Astrocyte (in vitro differentiated cells and primary cell): ENCODE measurements at regions not wholly inside any gene's neighbourhood (a gene's known extent, or its start where the extent isn't known, plus 50 kb on each side); places are given as distances from the start of the nearest gene placed in this dataset.
"Not testable (repeated sequence)": the region's sequence is repeated elsewhere in the genome, so short reads cannot be mapped to it uniquely, and the experiment has no call there.

ENCODE experiments used
- DNase-seq: peaks from one replicate; pipeline ENCODE4 v3.0.0-alpha.2; 2010; ENCODE audit warnings: low read depth
- FAIRE-seq: peaks from 2 replicates; lab custom pipeline; 2011; peaks lifted over from hg19 to GRCh38; lab: Jason Lieb, UNC
- H2AFZ ChIP-seq: 2 replicates; pipeline ENCODE4 v1.6.0; 2012; ENCODE audit warnings: low read depth, low read length, inconsistent platforms
- H3K27ac ChIP-seq: 2 replicates; pipeline ENCODE4 v1.5.1; 2011; ENCODE audit warnings: low read depth, low read length, inconsistent platforms
- H3K27me3 ChIP-seq: 2 replicates; pipeline ENCODE4 v1.6.0; 2011; ENCODE audit warnings: low read length, inconsistent platforms; ENCODE audit not compliant: insufficient read depth
- H3K36me3 ChIP-seq: 2 replicates; pipeline ENCODE4 v1.5.1; 2011; ENCODE audit warnings: low read length, inconsistent platforms; ENCODE audit not compliant: insufficient read depth
- H3K4me1 ChIP-seq: 2 replicates; pipeline ENCODE4 v1.5.1; 2011; ENCODE audit warnings: low read length, inconsistent platforms; ENCODE audit not compliant: insufficient read depth
- H3K4me2 ChIP-seq: 2 replicates; pipeline ENCODE4 v1.6.0; 2012; ENCODE audit warnings: low read length, inconsistent platforms
- H3K4me3 ChIP-seq: 2 replicates; pipeline ENCODE4 v1.5.1; 2011; ENCODE audit warnings: low read depth, mild to moderate bottlenecking, low read length, inconsistent platforms; ENCODE audit not compliant: insufficient read depth
- H3K79me2 ChIP-seq: 2 replicates; pipeline ENCODE4 v1.6.0; 2012; ENCODE audit warnings: mild to moderate bottlenecking, low read length, inconsistent platforms; ENCODE audit not compliant: insufficient read depth
- H3K9ac ChIP-seq: 2 replicates; pipeline ENCODE4 v1.6.0; 2012; ENCODE audit warnings: mild to moderate bottlenecking, low read length, inconsistent platforms
- H3K9me3 ChIP-seq: 2 replicates; pipeline ENCODE4 v1.5.1; 2012; ENCODE audit warnings: low read depth, mild to moderate bottlenecking, low read length, inconsistent platforms; ENCODE audit not compliant: insufficient read depth
- H4K20me1 ChIP-seq: 2 replicates; pipeline ENCODE4 v1.6.0; 2012; ENCODE audit warnings: low read length, inconsistent platforms; ENCODE audit not compliant: insufficient read depth
- H3K27ac Mint-ChIP-seq: one replicate; pipeline ENCODE4 v1.8.0; 2021; ENCODE audit warnings: mild to moderate bottlenecking, mixed read lengths; ENCODE audit not compliant: unreplicated experiment
- H3K27me3 Mint-ChIP-seq: one replicate; pipeline ENCODE4 v1.8.0; 2021; ENCODE audit warnings: low read depth, mixed read lengths; ENCODE audit not compliant: unreplicated experiment
- H3K36me3 Mint-ChIP-seq: one replicate; pipeline ENCODE4 v1.8.0; 2021; ENCODE audit warnings: low read depth, mixed read lengths; ENCODE audit not compliant: unreplicated experiment
- H3K4me1 Mint-ChIP-seq: one replicate; pipeline ENCODE4 v1.8.0; 2021; ENCODE audit warnings: low read depth, mixed read lengths; ENCODE audit not compliant: unreplicated experiment
- H3K4me3 Mint-ChIP-seq: one replicate; pipeline ENCODE4 v1.8.0; 2021; ENCODE audit warnings: mild to moderate bottlenecking, moderate library complexity, mixed read lengths; ENCODE audit not compliant: unreplicated experiment
- H3K9me3 Mint-ChIP-seq: one replicate; pipeline ENCODE4 v1.8.0; 2021; ENCODE audit warnings: mild to moderate bottlenecking, mixed read lengths; ENCODE audit not compliant: unreplicated experiment
- CTCF ChIP-seq: IDR thresholded peaks from 2 replicates; pipeline ENCODE4 v1.5.1; 2011; ENCODE audit warnings: low read depth, mild to moderate bottlenecking, inconsistent platforms, low read length, moderate library complexity; ENCODE audit not compliant: insufficient read depth
- EZH2 ChIP-seq: IDR thresholded peaks from 2 replicates; pipeline ENCODE4 v1.6.1; 2012; ENCODE audit warnings: mild to moderate bottlenecking, low read length, inconsistent platforms; ENCODE audit not compliant: insufficient read depth

DNA sequence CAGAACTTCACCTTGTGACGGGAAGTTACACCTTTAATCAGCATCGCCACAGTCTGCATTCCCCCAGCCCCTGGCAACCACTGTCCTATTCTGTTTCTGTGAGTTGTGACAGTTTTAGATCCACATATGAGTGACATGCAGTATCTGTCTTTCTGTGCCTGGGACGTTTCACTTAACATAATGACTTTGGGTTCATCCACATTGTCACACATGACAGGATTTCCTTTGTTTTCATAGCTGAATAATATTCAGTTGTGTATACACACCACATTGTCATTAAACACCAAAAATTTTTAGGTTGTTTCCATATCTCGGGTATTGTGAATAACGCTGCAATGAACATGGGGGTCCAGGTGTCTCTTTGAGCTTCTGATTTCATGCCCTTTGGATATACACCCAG is 62.6 kb upstream of the BDH1 start:
- H3K4me3 ChIP-seq, H3K4me1 Mint-ChIP-seq, H3K27ac Mint-ChIP-seq, H3K9me3 Mint-ChIP-seq, H3K4me1 ChIP-seq, H3K79me2 ChIP-seq, H3K4me2 ChIP-seq, H4K20me1 ChIP-seq, H3K27me3 ChIP-seq, H2AFZ ChIP-seq, H3K9ac ChIP-seq, FAIRE-seq, H3K4me3 Mint-ChIP-seq, H3K27ac ChIP-seq, H3K9me3 ChIP-seq, H3K27me3 Mint-ChIP-seq, DNase-seq: not testable (repeated sequence)
- H3K36me3 ChIP-seq = peaks cover 34% of the 10 kb centered on the region
- H3K36me3 Mint-ChIP-seq = peaks cover 41% of the 10 kb centered on the region

GRCh38 chr3:197615430-197615829 is 59.7 kb upstream of the BDH1 start:
- no peak for TF ChIP-seq CTCF
- TF ChIP-seq EZH2 = no peak
- Histone ChIP-seq H2AFZ (no peak overlapping the region), H3K27ac (no peak overlapping the region), H3K79me2 (no peaks in the 10 kb centered on the region), H3K27me3 (no peaks in the 10 kb centered on the region), H3K4me1 (no peaks in the 10 kb centered on the region), H4K20me1 (no peaks in the 10 kb centered on the region), H3K4me3 (no peak overlapping the region), H3K9ac (no peak overlapping the region), H3K9me3 (no peaks in the 10 kb centered on the region), H3K4me2 (no peak overlapping the region), H3K36me3 (peaks cover 48% of the 10 kb centered on the region)
- Mint-ChIP-seq H3K4me1 (no peaks in the 10 kb centered on the region), H3K4me3 (no peak overlapping the region), H3K27me3 (no peaks in the 10 kb centered on the region), H3K36me3 (peaks cover 49% of the 10 kb centered on the region), H3K27ac (no peak overlapping the region), H3K9me3 (peaks cover 7% of the 10 kb centered on the region)
- FAIRE-seq = no peak
- DNase-seq = no peak

DNA sequence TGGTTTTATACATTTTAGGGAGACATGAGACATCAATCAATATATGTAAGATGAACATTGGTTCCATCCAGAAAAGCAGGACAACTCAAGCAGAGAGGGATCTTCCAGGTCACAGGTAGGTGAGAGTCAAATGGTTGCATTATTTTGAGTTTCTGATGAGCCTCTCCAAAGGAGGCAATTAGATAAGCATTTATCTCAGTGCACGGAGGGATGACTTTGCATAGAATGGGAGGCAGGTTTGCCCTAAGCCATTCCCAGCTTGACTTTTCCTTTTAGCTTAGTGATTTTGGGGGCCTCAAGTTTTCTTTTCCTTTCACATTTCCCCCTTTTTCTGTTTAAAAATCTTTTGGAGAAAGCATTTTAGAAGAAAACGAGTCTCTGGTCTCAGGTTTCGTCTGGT is 58.4 kb upstream of the BDH1 start:
- H3K9ac ChIP-seq, H3K27ac Mint-ChIP-seq, H3K27ac ChIP-seq, H3K4me3 ChIP-seq, DNase-seq, H3K4me3 Mint-ChIP-seq, H2AFZ ChIP-seq, H3K79me2 ChIP-seq, H3K27me3 ChIP-seq, H3K4me1 Mint-ChIP-seq, FAIRE-seq, H3K9me3 Mint-ChIP-seq, H3K9me3 ChIP-seq, H3K4me1 ChIP-seq, H3K27me3 Mint-ChIP-seq, H4K20me1 ChIP-seq, H3K4me2 ChIP-seq: not testable (repeated sequence)
- H3K36me3 Mint-ChIP-seq = peaks cover 54% of the 10 kb centered on the region
- peaks cover 44% of the 10 kb centered on the region for H3K36me3 ChIP-seq

DNA sequence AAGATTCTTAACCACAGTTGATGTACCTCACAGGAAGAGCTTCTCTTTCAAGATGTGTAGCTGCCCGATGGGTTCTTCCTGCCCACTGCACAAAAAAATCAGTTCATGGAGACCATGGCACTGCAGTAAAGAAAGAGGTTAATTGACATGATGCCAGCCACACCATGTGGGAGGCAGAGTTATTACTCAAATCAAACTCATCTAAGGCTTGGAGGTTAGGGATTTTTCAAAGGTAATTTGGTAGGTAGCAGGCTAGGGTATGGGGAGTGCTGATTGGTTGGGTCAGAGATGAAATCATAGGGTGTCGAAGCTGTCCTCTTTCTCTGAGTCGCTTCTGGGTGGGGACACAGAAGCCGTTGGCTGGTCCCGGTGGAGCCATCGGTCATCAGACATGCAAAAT is 57.4 kb upstream of the BDH1 start:
- H3K4me2 ChIP-seq = no peak overlapping the region
- H3K4me3 ChIP-seq = no peak overlapping the region
- H3K9ac ChIP-seq = no peak overlapping the region
- FAIRE-seq (no peak), DNase-seq (no peak)
- no peaks in the 10 kb centered on the region for H3K9me3 ChIP-seq
- peaks cover 3% of the 10 kb centered on the region for H4K20me1 ChIP-seq
- no peak overlapping the region for H3K4me3 Mint-ChIP-seq
- H3K9me3 Mint-ChIP-seq = peaks cover 7% of the 10 kb centered on the region
- no peaks in the 10 kb centered on the region for H3K4me1 Mint-ChIP-seq
- no peak overlapping the region for H3K27ac Mint-ChIP-seq
- TF ChIP-seq CTCF = no peak
- no peak overlapping the region for H3K27ac ChIP-seq
- H2AFZ ChIP-seq = no peak overlapping the region
- peaks cover 57% of the 10 kb centered on the region for H3K36me3 Mint-ChIP-seq
- H3K4me1 ChIP-seq = no peaks in the 10 kb centered on the region
- no peaks in the 10 kb centered on the region for H3K27me3 Mint-ChIP-seq
- no peaks in the 10 kb centered on the region for H3K27me3 ChIP-seq
- H3K79me2 ChIP-seq = no peaks in the 10 kb centered on the region
- H3K36me3 ChIP-seq = peaks cover 49% of the 10 kb centered on the region
